HG02759 (cell line): ENCODE measurements at regions not wholly inside any gene's neighbourhood (a gene's known extent, or its start where the extent isn't known, plus 50 kb on each side); places are given as distances from the start of the nearest gene placed in this dataset.
A peak's percentile ranks its signal among the peaks of the same experiment; 100 is the strongest.
"Not testable (repeated sequence)": the region's sequence is repeated elsewhere in the genome, so short reads cannot be mapped to it uniquely, and the experiment has no call there.

Experiments used
- ATAC-seq: cut with Tn5 transposase; IDR thresholded peaks from one replicate; pipeline ENCODE4 v1.9.1; 2021; ENCODE audit warnings: mild to moderate bottlenecking, moderate library complexity; ENCODE audit not compliant: unreplicated experiment

DNA sequence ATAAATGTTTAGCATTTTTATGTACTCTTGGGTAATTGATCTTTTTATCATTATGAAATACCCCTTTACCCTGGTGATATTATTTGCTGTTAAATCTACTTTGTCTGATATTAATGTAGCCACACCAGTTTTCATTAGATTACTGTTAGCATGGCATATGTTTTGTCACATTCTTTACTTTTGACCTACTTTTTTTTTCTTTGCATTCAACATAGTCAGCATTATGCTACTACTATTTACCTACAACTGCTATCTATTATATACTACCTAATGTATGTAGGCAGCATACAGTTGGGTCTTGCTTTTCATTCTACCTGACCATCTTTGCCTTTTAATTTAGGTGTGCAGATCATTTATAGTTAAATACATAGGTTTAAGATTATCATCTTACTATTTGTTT lies 1429.6 kb upstream of the ALCAM start:
- no peak for ATAC-seq

DNA sequence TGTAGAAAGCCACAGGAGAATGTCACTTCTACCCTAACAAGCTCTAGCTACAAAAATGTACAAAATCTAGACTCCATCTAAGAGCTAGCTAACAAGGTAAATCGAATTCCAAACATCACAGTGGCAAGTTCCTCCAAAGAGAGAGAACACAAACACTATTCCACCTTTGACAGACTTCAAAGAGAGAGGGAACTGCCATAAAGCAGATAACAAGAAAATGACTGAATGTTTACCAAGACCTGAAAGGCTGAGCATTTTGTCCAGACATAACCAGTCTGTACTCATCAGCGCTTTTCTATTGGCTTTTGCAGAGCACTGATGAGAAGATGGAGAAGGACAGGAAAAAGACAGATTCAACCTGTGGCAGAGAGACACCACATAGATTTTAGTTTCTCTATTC lies 1419.6 kb upstream of the ALCAM start:
- ATAC-seq, result no peak

DNA sequence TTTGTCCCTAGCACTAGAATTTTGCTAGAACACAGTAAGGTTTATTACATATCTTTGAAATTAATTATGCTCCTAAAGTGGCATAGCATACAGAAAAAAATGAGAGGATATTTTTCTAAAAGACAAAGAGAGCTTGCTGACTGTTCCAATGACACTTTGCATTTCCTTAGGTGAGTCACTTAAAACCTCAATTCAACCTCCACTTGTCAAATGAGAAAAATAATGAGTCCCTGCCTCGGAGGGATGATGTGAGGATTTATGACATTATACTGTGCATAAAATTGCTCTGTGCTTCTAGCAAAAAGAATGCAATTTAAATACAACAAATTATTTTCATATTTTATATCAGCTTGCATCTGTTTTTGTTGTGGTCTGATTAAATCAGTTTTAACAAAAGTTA lies 1417.0 kb upstream of the ALCAM start:
- ATAC-seq, result no peak

DNA sequence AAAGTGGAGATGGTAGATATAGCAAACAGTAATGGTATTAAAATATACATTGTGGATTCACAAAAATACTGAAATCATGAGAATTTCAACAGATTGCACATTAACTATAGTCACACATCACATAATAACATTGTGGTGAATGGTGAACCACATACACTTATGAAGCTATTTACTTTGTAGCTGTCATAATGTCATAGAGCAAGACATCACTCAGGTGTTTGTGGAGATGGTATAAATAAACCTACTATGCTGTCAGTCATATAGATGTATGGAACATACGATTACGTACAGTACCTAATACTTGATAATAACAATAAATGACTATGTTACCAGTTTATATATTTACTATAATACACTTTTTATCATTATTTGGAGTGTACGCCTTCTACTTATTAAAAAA lies 1416.0 kb upstream of the ALCAM start:
- ATAC-seq, result no peak

DNA sequence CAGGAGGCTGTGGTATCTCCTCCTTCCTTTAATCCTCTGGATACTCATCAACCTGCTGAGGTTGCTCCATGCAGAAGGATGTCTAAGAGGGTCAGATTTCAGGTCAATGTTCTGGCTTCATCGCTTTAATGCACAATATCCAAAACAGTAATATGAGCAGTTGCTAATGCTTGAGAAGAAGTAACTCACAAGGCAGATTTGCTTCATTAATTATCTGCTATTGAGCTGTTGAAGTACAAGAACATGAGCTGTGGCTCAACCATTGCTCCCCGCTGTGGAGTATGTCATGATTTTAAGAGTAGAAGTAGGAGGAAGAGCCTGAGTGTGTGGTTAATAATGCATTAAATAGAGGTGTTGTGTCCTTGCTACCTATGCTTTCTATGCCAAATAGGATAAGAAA lies 1412.9 kb upstream of the ALCAM start:
- no peak for ATAC-seq

DNA sequence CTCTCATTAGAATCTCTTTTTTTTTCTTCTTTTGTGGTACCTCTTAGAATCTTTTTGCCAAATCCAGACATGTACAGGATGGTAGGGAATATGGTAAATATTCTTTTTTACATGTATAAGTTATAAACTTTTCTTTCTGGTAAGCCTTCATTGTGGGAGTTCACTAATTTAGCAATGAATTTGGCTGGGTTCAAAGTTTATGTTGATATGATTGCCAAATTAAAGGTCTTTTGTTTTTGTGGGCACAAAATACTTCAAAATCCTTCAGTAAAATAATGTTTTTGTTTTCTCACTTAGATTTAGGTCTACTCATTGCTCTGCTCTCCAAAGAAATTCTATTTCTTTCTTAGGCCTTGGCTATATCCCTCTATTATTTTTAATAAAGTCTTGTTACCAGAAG lies 1405.9 kb upstream of the ALCAM start:
- no peak for ATAC-seq

DNA sequence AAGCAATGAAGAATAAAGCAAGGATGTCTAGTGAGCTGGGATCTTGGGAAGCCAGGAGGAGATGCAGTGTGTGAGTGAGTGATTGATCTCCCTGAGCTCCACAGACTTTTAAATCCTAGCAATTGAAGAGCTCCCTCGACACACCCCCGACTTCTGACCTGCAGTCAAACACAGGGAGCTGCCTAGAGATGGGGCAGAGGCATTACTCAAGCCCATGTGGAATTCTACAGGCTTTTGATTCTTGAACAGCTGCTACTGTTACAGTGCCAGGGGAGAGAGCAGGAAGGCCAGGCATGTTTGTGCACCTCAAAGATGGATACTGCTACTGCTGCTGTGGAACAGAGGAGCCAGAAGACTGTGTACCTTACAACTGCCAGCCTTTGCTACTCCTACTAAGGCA lies 1403.1 kb upstream of the ALCAM start:
- no peak for ATAC-seq

DNA sequence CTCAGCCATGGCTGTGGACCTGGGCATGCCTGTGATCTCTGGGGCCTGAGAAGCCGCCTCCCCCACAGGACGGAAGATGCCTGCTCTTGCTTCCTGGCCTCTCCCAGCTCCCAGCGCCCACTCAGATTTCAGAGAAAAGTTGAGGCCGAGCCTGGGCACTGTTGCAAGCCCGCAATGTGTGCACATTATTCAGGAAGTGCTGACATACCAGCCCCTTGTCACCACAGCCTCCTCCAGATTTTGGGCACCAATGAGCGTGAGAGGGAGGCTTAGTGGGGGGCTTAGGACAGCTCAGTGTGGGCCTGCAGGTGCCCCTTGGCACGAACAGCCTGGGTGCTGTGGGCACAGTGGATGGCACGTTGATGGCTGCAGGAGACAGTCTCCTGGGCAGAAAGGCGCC lies 1400.9 kb upstream of the ALCAM start:
- ATAC-seq, result no peak

DNA sequence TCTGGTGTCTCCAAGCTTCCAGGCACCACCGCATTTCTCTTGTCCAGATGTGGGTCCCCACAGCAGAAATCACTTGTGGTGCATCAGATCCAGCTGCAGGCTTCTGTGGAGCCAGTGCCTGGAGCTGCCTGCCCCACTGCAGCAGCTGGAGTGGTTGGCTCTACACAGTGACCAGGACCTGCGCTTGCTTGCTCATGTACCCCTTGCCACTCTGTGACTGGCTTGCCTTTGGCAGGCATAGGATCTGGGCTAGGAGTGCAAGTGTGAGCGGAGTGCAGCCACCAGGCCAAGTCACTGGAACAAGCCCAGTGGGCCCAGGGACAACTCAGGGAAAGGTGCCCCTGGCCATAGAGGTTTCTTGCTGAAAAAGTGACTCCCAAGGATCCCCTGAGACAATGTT lies 1400.0 kb upstream of the ALCAM start:
- ATAC-seq, result no peak

DNA sequence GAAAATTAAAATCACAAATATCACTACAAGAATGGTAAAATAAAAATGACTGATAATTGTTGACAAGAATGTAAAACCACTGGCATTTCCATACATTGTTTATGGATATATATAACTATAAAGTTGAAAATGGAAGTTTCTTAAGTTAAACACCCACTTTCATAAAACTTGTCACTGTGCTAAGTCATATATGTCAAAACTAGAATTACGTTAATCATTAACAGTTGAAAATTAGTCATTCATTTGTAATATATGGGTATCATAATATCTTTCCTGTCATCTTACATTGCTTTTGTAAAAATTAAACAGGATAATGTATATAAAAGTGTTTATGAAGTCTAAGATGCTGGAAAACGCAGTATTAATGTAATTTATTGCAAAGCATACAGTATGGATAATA lies 1398.6 kb upstream of the ALCAM start:
- ATAC-seq, result peak; percentile 59

DNA sequence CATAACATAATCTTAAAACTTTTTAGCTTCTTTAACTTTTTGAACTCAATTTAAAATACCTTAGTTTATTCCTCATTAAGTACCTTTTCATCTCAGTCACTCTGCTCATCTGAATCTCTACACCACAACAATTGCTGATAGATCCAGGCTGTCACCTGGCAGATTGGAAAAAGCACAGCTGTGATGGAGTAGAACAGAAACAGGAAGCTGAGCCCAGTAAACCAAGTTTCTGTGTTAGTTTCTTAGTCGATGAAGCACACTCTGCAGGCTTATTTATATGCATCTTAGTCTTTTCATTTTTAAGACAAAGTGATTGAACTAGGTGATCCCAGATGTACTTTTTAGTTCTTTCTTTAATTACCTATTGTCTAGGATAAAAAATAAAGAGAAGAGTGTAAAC lies 1398.0 kb upstream of the ALCAM start:
- peak; percentile 86 for ATAC-seq

DNA sequence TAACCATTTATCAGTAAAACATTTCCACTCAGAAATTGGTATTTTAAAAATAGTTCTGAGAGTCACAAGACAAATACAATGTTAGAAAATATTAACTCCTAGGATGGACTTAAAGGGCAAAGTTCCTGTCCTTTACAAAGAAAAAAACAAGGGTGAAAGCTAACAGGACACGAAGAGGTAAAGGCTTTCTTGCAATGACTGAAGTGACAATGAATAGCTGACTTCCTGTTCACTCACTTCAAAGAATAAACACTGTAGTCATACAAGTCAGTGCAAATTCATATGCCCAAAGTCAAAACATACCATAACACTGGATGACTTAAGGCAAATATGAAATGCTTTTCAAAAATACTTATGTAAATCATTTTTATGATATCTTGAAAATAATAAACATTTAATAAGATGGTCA lies 1389.8 kb upstream of the ALCAM start:
- peak; percentile 77 for ATAC-seq

DNA sequence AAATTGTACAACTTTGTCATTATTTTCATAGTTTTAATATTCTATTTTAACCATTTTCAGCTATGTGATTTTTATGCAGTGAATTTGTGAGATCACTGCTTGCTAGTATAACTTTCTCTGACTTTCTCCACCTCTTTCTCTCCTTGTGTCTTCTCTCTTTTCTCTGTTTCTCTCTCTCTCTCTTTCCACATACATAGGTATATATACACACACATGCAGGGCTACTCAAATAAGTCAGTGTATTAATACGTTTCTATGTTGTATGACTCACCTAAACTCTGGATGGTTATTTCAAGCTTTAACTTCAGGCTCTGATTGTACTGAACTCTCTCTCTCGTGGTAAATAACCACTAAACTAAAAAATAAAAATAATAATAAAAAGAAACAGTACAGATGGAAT lies 1389.3 kb upstream of the ALCAM start:
- no peak for ATAC-seq

DNA sequence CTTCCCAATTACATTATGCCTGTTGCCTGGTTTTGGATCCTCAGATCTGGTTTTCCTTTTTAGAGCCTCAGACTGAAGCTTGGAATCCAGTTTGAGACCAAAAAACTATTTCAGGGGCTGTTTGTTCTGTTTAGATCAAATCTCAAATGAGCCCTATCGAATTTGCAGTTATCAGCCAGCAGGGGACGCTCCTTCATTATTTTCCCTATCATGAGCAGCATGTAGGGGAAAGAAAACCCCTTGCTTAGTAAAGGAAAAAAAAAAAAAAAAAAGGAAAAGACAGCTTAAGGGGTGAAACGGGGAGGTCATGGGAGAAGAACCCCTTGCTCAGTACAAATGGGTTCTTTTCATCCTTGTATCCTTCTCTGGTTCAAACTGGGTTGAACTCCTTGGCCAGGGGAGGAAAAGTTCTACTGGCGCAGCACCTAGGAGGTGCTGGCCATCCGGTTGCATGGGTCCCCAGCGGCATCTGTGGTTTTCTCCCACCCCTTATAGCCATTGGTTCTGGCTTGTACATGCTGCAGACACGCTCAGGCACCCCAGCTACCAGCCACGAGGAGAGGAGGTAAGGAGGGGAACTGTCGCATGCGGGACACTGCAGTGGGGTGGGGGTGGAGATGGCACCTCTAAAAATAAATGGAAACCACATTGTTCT lies 1375.1 kb upstream of the ALCAM start:
- ATAC-seq, result peak; percentile 52

DNA sequence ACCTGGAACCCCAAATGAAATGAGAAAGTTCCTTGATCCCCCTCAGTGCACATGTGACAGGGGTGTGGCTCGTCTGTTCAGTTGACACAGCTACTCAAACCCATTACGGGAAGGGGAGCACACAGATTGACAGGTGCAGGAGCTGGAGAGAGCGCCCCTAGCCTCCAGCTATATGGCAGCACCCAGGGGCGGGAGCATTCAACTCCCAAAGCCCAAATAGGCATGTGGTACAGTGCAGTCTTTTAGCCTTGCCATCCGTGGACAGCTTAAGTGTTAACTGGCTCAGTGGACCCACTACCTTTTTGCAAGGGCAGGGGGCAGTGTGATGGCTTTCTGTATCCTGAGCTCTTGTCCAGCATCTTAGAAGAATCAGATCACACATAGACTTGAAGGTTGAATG lies 1374.2 kb upstream of the ALCAM start:
- ATAC-seq, result no peak

DNA sequence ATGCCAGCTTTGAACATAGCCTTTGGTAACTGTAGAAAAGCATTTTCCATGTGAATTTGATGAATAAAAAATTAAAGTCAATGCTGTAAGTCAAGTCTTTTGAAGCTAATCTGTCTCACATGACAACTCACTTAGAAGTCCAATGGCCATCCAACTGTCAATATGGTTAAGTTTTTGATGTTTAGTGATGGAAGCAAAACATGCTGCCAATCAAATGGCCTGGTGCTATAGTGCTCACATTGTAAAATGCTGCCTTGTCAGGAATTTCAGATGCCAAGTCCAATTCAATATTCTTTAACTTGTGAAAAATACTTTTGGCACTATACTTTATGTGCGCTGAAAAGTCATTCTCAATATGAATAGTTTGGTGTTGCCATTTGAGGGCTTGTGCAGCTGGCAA lies 1361.8 kb upstream of the ALCAM start:
- no peak for ATAC-seq

DNA sequence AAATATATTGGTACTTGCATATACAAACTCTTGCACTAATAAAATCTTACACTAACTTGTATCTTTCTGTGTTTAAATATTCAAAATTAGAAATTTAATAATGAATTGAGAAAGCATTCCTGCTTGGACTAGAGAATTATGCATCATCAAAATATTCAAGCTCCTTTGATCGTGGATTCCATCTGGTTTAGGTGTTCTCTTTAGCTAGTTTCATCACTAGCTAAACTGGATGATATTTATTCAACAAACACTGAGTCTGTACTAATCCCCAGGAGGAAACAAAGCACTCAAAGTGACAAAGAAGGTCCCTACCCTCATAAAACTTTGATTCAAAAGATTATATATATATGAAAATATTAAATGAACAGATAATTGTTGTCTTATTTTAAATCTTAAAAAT lies 1360.9 kb upstream of the ALCAM start:
- no peak for ATAC-seq

DNA sequence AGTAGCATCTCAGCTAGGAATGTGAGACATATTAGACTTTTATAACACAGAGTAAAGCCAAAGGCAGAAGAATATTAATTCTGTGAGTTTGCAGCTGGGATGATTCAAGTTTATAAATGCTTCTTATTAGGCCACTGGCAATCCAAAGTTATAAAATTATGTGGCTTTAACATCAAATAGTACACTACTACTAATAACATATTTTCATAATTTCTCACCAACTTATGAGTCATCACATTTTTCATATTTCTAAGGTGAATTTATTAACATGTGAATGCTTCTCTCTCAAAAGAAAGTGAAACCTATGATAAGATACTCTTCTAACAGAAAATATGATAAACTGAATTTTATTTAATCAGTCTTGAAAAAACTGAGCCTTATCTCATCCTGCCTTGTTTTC lies 1348.2 kb upstream of the ALCAM start:
- ATAC-seq, result no peak

DNA sequence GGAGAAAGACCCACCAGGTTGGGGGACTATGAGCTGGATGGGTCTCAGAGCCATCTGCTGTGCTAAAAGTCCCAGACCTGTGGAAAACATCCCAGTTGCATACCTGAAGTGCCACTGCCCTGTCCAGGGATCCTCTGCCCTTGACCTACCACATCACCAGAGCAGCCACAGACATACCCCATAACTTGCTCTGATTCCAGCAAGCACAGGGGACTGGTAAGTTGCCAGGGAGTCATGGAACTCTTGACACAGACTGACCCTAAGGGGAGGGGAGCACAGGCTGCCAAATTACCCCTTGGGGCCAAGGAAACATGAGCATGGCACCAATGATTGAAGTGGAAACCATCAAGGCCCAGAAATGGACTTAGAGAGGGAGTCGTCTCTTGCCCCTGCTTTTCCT lies 1335.1 kb upstream of the ALCAM start:
- no peak for ATAC-seq

DNA sequence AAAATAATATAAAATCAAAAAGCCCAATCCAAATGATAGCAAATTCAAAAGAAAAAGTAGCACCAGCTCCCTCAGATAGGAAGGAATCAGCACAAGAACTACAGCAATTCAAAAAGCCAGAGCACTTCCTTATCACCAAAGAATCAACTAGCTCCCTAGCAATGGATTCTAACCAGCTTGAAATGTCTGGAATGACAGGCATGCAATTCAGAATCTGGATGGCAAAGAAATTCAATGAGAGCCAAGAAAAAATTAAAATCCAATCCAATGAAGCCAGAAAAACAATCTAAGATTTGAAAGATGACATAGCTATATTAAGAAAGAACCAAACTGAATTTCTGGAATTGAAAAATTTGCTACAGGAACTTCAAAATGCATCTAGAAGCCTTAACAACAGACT lies 1334.4 kb upstream of the ALCAM start:
- no peak for ATAC-seq

DNA sequence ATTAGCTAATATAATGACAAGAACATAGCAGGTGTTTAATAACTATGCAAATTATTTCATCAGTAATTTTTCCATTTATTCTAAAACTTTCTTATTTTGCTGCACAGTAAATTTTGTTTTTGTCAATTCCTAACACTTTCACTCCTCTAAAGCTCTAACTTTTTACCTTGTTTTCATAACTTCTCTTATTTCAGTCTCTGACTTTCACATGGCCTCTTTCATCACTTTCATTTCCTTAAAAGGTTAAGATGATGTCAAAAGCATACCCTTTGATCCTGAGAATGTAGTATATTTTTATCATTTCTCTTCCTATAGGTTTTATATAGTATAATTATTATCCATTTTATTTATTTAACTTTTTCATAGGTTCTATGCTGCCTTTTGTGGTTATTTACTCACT lies 1325.8 kb upstream of the ALCAM start:
- ATAC-seq, result peak; percentile 63

DNA sequence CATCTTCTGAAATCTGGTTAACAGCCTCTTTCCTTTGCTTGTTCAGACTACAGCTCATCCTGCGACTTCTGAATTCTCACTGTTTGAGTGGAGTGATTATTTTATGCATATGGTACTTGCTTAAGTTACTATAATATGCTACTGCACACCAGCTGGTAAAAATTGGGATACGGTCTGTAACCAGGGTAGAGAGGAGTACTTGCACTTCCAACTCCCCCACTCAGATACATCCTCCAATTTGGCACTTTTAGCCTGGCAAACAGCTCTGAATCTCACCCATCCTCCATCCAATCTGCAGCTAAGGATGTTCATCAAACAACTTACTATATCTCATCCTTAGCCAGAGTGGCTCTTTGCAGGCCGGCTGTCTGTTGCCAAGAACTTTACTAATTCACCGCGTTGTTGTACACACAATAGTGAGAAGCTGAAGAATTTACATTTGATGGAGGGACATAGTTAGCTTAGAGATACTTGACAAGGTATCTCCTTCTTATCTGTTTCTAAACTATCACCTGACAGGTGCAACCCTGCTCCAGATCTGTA lies 1323.6 kb upstream of the ALCAM start:
- ATAC-seq, result not testable (repeated sequence)

DNA sequence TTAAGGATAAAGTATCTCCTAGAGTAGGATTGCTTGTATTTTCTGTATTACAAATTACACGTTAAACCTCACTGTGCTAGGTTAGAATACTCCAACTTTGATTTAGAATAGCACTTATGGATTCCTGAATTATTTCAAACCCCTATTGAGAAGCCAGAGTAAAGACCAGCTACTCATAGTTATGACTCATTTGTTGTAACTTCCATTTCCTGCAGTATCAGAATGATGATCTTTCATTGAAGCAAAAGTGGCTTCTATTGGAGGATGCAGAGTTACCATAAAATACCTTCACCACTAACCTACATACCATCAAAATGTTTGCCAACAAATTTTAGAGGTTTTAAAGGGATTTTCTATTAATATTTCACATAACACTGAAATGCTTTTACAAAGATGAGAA lies 1322.7 kb upstream of the ALCAM start:
- ATAC-seq, result no peak
